ENCODE measurements at regions not wholly inside any gene's neighbourhood (a gene's known extent, or its start where the extent isn't known, plus 50 kb on each side); places are given as distances from the start of the nearest gene placed in this dataset.

DNA sequence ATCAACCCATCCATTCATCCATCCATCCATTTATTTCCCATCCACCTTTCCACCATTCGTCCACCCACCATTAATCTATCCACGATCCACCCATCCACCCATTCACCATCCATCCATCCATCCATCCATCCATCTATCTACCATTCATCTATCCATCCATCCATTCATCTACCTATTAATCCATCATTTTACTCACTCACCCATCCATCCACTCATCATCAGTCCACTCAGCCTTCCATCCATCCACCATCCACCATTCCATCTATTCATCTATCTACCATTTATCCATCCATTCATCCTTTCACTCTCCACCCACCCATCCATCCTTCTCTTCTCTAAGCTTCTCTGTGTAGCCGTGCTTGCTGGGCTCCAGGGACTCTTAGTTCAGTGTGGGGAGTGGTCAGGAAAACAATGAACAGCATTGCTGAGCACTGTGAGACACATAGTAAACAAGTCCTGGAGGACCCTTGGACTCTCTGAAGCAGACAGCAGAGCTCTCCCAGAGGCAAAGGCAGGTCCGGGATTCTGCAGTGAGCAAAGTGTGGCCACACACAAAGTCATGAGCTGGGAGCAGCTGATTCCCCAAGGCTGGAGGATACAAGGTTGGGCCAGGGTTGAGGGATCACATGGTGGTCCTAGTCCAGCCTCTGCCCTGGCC, 642.2 kb downstream of the BRD1 start:
- ATAC-seq (ENCODE audit: low read depth), result no peak
- Histone ChIP-seq H3K9me1 (ENCODE audit: insufficient read depth, low read length) (no peaks in the 10 kb centered on the region), H2AFZ (replicated peaks; ENCODE audit: low read length, poor library complexity) (no peak overlapping the region), H3K4me3 (ENCODE audit: insufficient read depth, low read depth, low read length) (no peak overlapping the region), H3K23ac (ENCODE audit: low read depth, low read length) (no peak overlapping the region), H3K9ac (ENCODE audit: low read depth, low read length) (no peak overlapping the region), H3K14ac (replicated peaks; ENCODE audit: low read depth, low read length) (no peak overlapping the region), H3K27me3 (ENCODE audit: control insufficient read depth, insufficient read depth, low read length) (no peaks in the 10 kb centered on the region), H3K9me3 (ENCODE audit: control insufficient read depth, insufficient read depth, low read length) (peaks cover 72% of the 10 kb centered on the region), H4K8ac (ENCODE audit: low read depth in 2 of 2, low read length in 2 of 2) (no peak overlapping the region), H3K79me1 (ENCODE audit: low read depth in 1 of 2, low read length in 2 of 2) (no peaks in the 10 kb centered on the region), H3K18ac (ENCODE audit: low read depth, low read length) (no peak overlapping the region), H4K5ac (ENCODE audit: low read depth, low read length) (no peak overlapping the region), H3K4me1 (ENCODE audit: control insufficient read depth, insufficient read depth, low read length) (no peaks in the 10 kb centered on the region), H2AK9ac (replicated peaks; ENCODE audit: low read depth, low read length, poor library complexity) (no peak overlapping the region), H2BK5ac (ENCODE audit: low read depth, low read length, poor library complexity, severe bottlenecking) (peak overlapping the region; percentile 15), H3K4ac (ENCODE audit: low read depth, low read length) (no peak overlapping the region), H4K91ac (ENCODE audit: insufficient read depth, low read depth, low read length) (no peak overlapping the region), H3K27ac (ENCODE audit: insufficient read depth, low read length) (no peak overlapping the region), H3K36me3 (ENCODE audit: control insufficient read depth, insufficient read depth, low read length) (no peaks in the 10 kb centered on the region), H3K56ac (ENCODE audit: extremely low read depth, insufficient read depth, low read length) (no peak overlapping the region), H4K20me1 (ENCODE audit: insufficient read depth, low read length) (no peaks in the 10 kb centered on the region), H2AK5ac (ENCODE audit: low read depth, low read length) (no peak overlapping the region), H3K4me2 (ENCODE audit: low read depth, low read length) (no peak overlapping the region), H2BK120ac (ENCODE audit: low read depth, low read length) (no peak overlapping the region), H2BK20ac (ENCODE audit: low read depth, low read length) (no peak overlapping the region), H2BK15ac (ENCODE audit: low read depth, low read length) (no peak overlapping the region)
- no peak for TF ChIP-seq MAZ (IDR thresholded peaks at IDR 0.05; ENCODE audit: borderline replicate concordance, low read depth, low read length)
- ChIA-PET CTCF (no interaction called here), POLR2A (ENCODE audit: unreplicated experiment) (no interaction called here)
- dilution Hi-C loops (cut with HindIII; ENCODE audit: low sequenced_read_pairs, unreplicated experiment), result no loop called here
- no peak for DNase-seq
- 29 to 100% methylated on average over 2 of the region's 4 CpGs for WGBS, 2 experiments (ENCODE audit: extremely low coverage in 2 of 2, insufficient read length in 1 of 2)
- no TSS peak for BruUV-seq (replicated peaks)
- intact Hi-C loops (cut with micrococcal nuclease), result no loop called here
- in situ Hi-C loops (cut with MboI; ENCODE audit: low sequenced_read_pairs), result no loop called here

Measured in IMR-90 (cell line).